HL-60 (cell line): ENCODE measurements at regions not wholly inside any gene's neighbourhood (a gene's known extent, or its start where the extent isn't known, plus 50 kb on each side); places are given as distances from the start of the nearest gene placed in this dataset.

Source experiments
- CTCF ChIP-seq: IDR thresholded peaks from one replicate; pipeline ENCODE4 v1.5.1; 2011; ENCODE audit warnings: low read length, control low read depth, inconsistent platforms; ENCODE audit not compliant: insufficient read depth
- POLR2AphosphoS5 ChIP-seq: IDR thresholded peaks from 2 replicates; pipeline ENCODE4 v1.6.1; 2012; ENCODE audit warnings: low read depth
- REST ChIP-seq: IDR thresholded peaks from 2 replicates; pipeline ENCODE4 v1.6.1; 2012; ENCODE audit warnings: low read depth; ENCODE audit not compliant: insufficient replicate concordance

GRCh38 chr17:72349011-72349410, 228.2 kb downstream of the SOX9 start:
- TF ChIP-seq CTCF (no peak), REST (no peak), POLR2AphosphoS5 (no peak)
